Omental fat pad (tissue), 3 donors: ENCODE measurements at regions not wholly inside any gene's neighbourhood (a gene's known extent, or its start where the extent isn't known, plus 50 kb on each side); places are given as distances from the start of the nearest gene placed in this dataset.
"Not testable (repeated sequence)": the region's sequence is repeated elsewhere in the genome, so short reads cannot be mapped to it uniquely, and the experiment has no call there.

Source experiments
- ATAC-seq: fragments of 150-250 bp; one replicate; pipeline ENCODE4 v1.9.1; 2016; ENCODE audit warnings: mild to moderate bottlenecking, moderate library complexity; ENCODE audit not compliant: low FRiP score
- DNase-seq: peaks from one replicate; pipeline ENCODE4 v3.0.0-alpha.2; 2019; ENCODE audit warnings: low spot score
- TF ChIP-seq, protein P1 (sequence below), 3 donors: fragments of 450-650 bp; IDR thresholded peaks; one replicate each; pipeline ENCODE4 v1.5.1; 2016 to 2017; ENCODE audit warnings: antibody characterized with exemption in 3 of 3, mild to moderate bottlenecking in 3 of 3, moderate library complexity in 2 of 3

DNA sequence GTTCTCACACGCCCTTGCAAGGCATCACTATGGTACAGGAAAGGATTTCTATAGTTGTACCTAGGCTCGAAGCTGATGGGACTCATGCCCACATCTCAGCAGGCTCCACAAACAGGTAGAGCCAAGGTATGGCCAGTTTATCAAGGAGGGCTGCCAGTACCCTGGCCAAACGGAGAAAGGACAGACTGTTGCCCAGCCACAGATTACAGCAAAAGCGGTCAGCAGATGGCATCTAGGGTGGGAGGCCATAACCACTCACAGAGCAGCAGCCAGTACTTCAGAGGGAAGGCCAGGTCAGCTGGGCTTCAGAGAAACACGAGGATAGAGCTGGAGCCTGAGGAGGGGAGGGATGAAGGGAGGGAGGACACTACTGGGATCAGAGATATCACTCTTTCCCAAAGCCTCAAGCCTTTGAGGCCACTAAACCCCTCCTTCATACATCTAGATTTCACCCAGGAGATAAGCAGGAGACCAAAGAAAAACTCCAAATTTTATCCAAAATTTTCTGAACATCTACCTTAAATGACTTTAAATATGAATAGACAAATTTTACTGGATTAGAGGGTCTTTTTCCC is 904.2 kb upstream of the NXPH2 start:
- TF ChIP-seq, protein P1, sequence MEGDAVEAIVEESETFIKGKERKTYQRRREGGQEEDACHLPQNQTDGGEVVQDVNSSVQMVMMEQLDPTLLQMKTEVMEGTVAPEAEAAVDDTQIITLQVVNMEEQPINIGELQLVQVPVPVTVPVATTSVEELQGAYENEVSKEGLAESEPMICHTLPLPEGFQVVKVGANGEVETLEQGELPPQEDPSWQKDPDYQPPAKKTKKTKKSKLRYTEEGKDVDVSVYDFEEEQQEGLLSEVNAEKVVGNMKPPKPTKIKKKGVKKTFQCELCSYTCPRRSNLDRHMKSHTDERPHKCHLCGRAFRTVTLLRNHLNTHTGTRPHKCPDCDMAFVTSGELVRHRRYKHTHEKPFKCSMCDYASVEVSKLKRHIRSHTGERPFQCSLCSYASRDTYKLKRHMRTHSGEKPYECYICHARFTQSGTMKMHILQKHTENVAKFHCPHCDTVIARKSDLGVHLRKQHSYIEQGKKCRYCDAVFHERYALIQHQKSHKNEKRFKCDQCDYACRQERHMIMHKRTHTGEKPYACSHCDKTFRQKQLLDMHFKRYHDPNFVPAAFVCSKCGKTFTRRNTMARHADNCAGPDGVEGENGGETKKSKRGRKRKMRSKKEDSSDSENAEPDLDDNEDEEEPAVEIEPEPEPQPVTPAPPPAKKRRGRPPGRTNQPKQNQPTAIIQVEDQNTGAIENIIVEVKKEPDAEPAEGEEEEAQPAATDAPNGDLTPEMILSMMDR (IDR thresholded peaks at IDR 0.05), result no peak
- DNase-seq, result no peak
- ATAC-seq, result no peak

DNA sequence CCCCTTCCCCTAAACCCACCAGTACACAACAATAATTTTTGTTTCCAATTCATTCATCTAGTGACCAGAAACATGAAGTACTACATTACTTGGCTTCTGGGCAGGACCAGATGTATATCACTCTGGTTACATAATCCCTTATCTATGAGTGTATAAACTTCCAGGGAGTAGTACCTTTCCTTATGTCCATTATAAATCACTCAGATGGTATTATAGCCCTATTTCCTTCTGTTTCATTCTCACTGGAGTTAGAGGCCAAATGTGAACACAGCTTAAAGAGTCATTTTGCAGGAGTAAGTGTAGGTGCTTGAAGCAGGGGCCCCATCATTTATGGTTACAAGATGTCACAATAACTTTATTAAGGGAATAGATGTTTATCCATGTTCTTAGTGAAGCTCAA is 894.4 kb upstream of the NXPH2 start:
- ATAC-seq (no peak), DNase-seq (no peak)
- TF ChIP-seq, protein P1 (IDR thresholded peaks at IDR 0.05), result no peak

DNA sequence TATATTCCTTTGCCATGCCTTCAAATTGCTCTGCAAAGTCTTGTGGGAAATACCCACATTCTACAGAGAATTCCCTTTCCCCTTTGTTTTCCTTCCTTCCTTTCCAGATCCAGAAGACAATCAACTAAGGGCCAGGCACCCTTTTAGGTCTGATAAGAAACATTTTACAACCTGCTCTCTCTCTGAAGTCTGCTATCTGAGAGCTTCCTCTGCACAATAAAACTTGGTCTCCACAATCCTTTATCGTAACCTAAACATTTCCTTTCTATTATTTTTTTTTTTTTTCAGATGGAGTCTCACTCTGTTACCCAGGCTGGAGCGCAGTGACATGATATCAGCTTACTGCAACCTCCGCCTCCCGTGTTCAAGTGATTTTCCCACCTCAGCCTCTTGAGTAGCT is 893.3 kb upstream of the NXPH2 start:
- DNase-seq, ATAC-seq: not testable (repeated sequence)

DNA sequence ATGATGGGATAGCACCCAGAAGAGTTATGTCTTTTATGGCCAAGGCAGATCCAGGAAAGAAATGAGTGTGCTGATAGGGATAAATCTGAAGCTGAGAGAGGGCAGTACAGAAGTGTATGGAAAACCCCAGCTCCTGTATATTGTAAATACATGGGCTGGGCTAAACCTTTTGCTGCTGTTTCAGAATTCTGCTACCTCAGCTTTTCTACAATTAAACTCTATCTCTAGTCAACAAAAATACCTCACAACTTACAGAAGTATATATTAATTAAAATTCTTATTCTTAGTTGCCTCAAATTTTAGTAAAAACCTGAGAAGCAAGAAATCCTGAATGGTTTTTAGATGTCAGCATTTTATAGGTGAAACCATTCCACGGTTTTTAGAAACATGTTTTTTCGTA is 889.5 kb upstream of the NXPH2 start:
- no peak for DNase-seq
- TF ChIP-seq, protein P1 (IDR thresholded peaks at IDR 0.05), result no peak
- ATAC-seq, result no peak

DNA sequence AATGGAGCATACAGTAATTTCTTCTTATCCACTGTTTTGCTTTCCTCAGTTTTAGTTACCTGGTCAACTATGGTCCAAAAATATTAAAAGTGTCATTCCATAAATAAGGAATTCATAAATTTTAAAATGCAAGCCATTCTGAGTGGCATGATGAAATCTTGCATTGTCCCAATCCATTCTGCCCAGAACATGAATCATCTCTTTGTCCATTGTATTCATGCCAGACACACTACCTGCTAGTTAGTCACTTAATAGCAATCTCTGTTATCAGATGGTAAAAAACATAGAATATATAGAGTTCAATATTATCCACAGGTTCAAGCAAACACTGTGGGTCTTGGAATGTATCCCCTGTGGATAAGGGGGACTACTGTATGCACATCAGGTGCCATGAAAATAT is 872.2 kb upstream of the NXPH2 start:
- no peak for ATAC-seq
- DNase-seq, result no peak
- TF ChIP-seq, protein P1 (IDR thresholded peaks at IDR 0.05), result no peak

DNA sequence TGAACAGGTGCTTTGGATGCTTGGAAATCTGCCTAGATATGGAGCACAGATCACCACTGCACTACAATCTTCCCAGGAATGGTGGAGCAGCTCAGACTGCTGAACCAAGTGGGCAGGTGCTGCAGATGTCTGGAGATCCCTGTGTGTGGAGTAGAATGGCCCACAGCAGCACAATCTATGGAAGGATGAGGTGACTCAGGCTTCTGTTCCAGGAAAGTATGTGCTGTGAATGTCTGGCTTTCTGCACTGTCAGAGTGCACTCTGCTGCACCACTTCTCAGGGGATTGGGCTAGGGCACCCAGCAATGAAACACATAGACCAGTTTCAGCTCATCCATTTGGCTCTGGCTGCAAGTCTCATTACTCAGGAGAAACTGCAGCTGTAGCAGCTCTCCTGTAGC is 865.4 kb upstream of the NXPH2 start:
- no peak for DNase-seq
- TF ChIP-seq, protein P1 (IDR thresholded peaks at IDR 0.05), result no peak
- no peak for ATAC-seq

DNA sequence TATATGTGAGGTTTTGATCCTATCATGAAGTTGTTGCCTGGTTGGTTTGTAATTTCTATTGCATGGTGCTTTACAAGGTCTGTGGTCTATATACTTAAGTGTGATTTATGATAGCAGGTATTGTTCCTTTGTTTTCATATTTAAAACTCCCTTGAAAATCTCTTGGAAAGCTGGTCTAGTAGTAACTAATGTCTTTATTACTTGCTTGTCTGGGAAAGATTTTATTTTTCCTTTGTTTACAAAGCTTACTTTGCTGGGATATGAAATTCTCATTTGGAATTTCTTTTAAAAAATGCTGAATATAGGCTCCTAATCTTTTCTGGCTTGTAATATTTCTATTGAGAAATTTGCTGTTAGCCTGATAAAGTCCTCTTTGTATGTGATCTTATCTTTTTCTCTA is 862.9 kb upstream of the NXPH2 start:
- ATAC-seq, result no peak
- TF ChIP-seq, protein P1 (IDR thresholded peaks at IDR 0.05), result no peak
- DNase-seq, result no peak

DNA sequence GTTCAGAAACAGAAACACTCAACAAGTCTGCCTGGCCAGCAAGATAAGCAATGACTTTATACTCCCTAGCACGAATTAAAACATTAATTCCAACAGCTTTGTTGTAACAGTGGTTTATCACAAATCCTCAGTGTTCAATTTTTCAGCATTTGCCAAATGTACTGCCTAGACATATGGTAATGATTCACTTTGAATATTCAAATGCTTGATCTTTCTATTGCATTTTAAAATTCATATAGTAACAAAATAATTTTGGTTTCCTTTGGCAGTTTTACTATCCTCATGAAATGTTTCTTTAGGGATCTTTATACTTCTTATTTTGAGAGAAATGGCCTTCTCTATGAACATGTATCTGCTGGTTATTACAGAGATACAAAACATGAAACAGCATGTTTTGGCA is 851.8 kb upstream of the NXPH2 start:
- TF ChIP-seq, protein P1 (IDR thresholded peaks at IDR 0.05), result no peak
- no peak for ATAC-seq

More for the DNA sequence above, 851.8 kb upstream of the NXPH2 start:
- DNase-seq, result no peak
